ENCODE measurements at regions not wholly inside any gene's neighbourhood (a gene's known extent, or its start where the extent isn't known, plus 50 kb on each side); places are given as distances from the start of the nearest gene placed in this dataset.

DNA sequence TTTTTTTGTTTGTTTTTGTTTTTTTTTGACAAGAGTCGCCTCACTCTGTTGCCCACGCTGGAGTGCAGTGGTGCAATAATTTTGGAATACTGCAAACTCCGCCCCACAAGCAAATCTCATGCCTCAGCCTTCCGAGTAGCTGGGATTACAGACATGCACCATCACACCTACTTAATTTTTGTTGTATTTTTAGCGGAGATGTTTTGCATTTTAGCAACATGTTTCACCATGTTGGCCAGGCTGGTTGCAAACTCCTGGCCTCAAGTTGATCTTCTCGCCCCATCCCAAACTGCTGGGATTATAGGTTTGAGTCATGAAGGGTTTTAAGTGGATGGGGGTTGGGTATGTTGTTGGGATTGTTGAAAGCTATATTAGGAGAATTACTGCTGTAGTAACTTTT is 270.9 kb upstream of the LCORL start:
- in situ Hi-C loops (cut with MboI; ENCODE audit: low sequenced_read_pairs in 4 of 4): no loop called here
- TF ChIP-seq POLR2A (IDR thresholded peaks at IDR 0.05): no peak
- TF ChIP-seq, protein P1, sequence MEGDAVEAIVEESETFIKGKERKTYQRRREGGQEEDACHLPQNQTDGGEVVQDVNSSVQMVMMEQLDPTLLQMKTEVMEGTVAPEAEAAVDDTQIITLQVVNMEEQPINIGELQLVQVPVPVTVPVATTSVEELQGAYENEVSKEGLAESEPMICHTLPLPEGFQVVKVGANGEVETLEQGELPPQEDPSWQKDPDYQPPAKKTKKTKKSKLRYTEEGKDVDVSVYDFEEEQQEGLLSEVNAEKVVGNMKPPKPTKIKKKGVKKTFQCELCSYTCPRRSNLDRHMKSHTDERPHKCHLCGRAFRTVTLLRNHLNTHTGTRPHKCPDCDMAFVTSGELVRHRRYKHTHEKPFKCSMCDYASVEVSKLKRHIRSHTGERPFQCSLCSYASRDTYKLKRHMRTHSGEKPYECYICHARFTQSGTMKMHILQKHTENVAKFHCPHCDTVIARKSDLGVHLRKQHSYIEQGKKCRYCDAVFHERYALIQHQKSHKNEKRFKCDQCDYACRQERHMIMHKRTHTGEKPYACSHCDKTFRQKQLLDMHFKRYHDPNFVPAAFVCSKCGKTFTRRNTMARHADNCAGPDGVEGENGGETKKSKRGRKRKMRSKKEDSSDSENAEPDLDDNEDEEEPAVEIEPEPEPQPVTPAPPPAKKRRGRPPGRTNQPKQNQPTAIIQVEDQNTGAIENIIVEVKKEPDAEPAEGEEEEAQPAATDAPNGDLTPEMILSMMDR (IDR thresholded peaks at IDR 0.05 in 4 of 5, conservative IDR thresholded peaks at IDR 0.05 in 1 of 5): no peak
- Histone ChIP-seq H3K4me3 (no peak overlapping the region), H3K4me1 (no peaks in the 10 kb centered on the region), H3K9me3 (no peaks in the 10 kb centered on the region), H3K27me3 (no peaks in the 10 kb centered on the region), H3K27ac (no peak overlapping the region), H3K36me3 (no peaks in the 10 kb centered on the region)
- intact Hi-C loops (cut with DNase I; ENCODE audit: low total_unique reads): no loop called here
- no peak for ATAC-seq
- DNase-seq: no peak

DNA sequence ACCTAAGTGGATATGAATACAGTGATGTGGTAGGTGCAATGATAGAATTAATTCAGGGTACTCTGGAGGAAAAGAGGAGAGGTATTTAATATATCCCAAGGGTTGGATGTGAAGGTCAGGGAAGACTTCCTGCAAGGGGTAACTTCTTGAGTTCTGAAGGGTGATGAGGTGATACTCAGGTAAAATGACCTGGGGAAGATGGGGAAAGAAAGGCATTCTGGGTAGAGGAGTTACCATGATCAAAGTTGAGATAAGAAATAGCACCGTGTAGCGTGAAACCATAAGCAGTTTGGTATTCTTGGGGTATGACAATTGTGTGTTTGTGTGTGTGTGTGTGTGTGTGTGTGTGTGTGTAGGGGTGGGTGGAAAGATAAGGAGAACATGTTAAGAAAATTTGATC is 270.4 kb upstream of the LCORL start:
- Histone ChIP-seq H3K27me3 (no peaks in the 10 kb centered on the region), H3K27ac (no peak overlapping the region), H3K4me3 (no peak overlapping the region), H3K4me1 (no peaks in the 10 kb centered on the region), H3K36me3 (no peaks in the 10 kb centered on the region), H3K9me3 (no peaks in the 10 kb centered on the region)
- intact Hi-C loops (cut with DNase I; ENCODE audit: low total_unique reads) (no loop called here), in situ Hi-C loops (cut with MboI; ENCODE audit: low sequenced_read_pairs in 4 of 4) (no loop called here)
- ATAC-seq (no peak), DNase-seq (no peak)
- no peak for TF ChIP-seq POLR2A (IDR thresholded peaks at IDR 0.05)
- TF ChIP-seq, protein P1 (IDR thresholded peaks at IDR 0.05 in 4 of 5, conservative IDR thresholded peaks at IDR 0.05 in 1 of 5): no peak

DNA sequence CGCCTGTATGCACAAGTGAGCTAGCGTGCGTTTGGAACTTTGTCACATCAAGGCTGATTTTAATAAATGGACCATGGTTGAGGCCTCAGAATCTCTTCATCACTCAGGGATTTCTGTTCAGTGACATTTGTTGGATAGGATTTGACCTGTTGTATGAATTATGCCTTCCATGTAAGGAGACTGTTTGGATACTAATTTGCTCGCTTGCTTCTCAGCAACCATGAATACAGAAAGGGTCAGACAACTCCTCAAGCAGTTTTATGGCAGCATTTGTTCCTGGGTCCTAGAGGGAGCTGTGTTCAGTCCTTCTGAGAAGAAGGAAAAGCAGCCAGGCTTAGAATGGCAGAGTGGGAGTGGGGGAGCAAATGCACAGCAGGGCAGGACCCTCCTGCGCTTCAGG is 269.7 kb upstream of the LCORL start:
- H3K27me3 ChIP-seq: no peaks in the 10 kb centered on the region
- H3K27ac ChIP-seq: no peak overlapping the region
- no peak for ATAC-seq
- no peak for DNase-seq
- TF ChIP-seq, protein P1 (IDR thresholded peaks at IDR 0.05 in 4 of 5, conservative IDR thresholded peaks at IDR 0.05 in 1 of 5): no peak
- TF ChIP-seq POLR2A (IDR thresholded peaks at IDR 0.05): no peak
- intact Hi-C loops (cut with DNase I; ENCODE audit: low total_unique reads) (no loop called here), in situ Hi-C loops (cut with MboI; ENCODE audit: low sequenced_read_pairs in 4 of 4) (no loop called here)
- no peaks in the 10 kb centered on the region for H3K4me1 ChIP-seq
- H3K36me3 ChIP-seq: no peaks in the 10 kb centered on the region
- H3K9me3 ChIP-seq: no peaks in the 10 kb centered on the region
- H3K4me3 ChIP-seq: no peak overlapping the region

DNA sequence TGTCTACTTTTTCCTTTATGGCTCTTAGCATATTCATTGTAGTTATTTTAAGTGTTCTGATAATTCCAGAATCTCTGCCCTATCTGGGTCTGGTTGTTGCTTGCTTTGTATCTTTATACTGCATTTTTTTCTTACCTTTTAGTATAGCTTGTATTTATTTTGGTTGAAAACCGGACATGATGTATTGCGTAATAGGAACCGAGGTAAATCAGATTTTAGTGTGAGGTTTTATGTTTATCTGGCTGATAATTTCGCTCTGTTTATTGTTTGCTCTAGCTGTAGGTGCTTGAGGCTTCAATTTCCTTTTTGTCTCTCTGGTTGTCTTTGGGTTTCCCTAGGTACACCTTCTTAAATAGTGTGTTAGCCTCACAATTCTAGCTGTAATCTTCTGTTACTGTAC is 263.8 kb upstream of the LCORL start:
- no peaks in the 10 kb centered on the region for H3K4me1 ChIP-seq
- in situ Hi-C loops (cut with MboI; ENCODE audit: low sequenced_read_pairs in 4 of 4) (no loop called here), intact Hi-C loops (cut with DNase I; ENCODE audit: low total_unique reads) (no loop called here)
- no peak overlapping the region for H3K27ac ChIP-seq
- no peaks in the 10 kb centered on the region for H3K9me3 ChIP-seq
- no peak overlapping the region for H3K4me3 ChIP-seq
- no peaks in the 10 kb centered on the region for H3K36me3 ChIP-seq
- ATAC-seq: no peak
- H3K27me3 ChIP-seq: no peaks in the 10 kb centered on the region
- DNase-seq: no peak
- TF ChIP-seq POLR2A (IDR thresholded peaks at IDR 0.05): no peak
- TF ChIP-seq, protein P1 (IDR thresholded peaks at IDR 0.05 in 4 of 5, conservative IDR thresholded peaks at IDR 0.05 in 1 of 5): no peak

DNA sequence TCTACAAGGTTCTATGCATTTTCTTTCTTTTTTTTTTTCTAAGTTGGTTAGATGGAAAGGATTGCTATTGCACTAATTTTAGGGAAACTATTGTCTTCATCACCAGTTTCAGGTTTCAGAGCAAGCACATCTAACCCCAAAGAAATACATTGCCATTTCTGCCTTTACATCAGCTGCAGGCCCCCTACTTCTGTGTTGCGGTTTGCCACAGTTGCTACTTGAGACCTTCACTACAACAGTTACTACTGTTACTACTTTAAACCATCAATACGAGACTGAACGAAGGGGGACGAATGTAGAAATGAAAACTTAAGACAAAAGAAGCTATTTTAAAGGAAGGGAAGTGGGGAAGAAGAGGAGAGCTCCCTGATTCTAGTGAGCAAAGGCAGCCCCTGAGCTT is 256.7 kb upstream of the LCORL start:
- no peaks in the 10 kb centered on the region for H3K9me3 ChIP-seq
- H3K4me1 ChIP-seq: no peaks in the 10 kb centered on the region
- ATAC-seq (no peak), DNase-seq (no peak)
- no peaks in the 10 kb centered on the region for H3K27me3 ChIP-seq
- intact Hi-C loops (cut with DNase I; ENCODE audit: low total_unique reads): no loop called here
- H3K27ac ChIP-seq: no peak overlapping the region
- no peak overlapping the region for H3K4me3 ChIP-seq
- in situ Hi-C loops (cut with MboI; ENCODE audit: low sequenced_read_pairs in 4 of 4): no loop called here
- no peaks in the 10 kb centered on the region for H3K36me3 ChIP-seq
- no peak for TF ChIP-seq POLR2A (IDR thresholded peaks at IDR 0.05)
- TF ChIP-seq, protein P1 (IDR thresholded peaks at IDR 0.05 in 4 of 5, conservative IDR thresholded peaks at IDR 0.05 in 1 of 5): no peak

Measured in gastrocnemius medialis (tissue), 4 donors.